ENCODE measurements at regions not wholly inside any gene's neighbourhood (a gene's known extent, or its start where the extent isn't known, plus 50 kb on each side); places are given as distances from the start of the nearest gene placed in this dataset.

DNA sequence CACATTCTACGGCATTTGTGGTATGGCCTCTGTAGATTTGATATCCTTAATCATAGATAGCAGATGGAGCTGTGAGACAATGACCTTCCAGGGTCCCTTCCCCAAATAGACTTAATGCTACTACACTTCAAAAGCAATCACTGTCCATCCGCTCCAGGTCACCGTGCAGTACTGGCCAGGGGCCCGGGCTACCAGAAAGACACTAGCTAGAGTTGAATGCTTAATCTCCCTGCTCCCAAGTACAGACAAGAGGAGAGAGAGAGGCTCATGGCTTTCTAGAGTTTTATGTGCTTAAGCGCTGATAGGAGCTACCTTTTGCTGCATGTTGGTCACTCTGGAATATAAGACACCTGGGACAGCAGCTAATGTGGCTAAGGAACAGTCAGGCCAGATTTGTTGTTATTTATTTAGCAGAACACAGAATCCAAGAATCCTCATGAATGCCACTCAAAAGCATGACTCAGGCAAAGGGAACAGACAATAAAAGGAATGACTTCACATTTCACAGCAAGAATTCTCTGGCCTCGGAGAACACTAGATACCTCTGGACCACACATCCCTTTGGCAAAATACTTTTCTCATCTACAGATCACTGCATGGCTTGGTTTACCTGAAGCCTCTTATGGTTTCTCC, 165.0 kb downstream of the LACC1 start:
- Histone ChIP-seq H3K27ac (no peak overlapping the region), H3K36me3 (no peaks in the 10 kb centered on the region), H3K9me3 (no peaks in the 10 kb centered on the region), H3K4me3 (no peak overlapping the region), H3K4me1 (no peaks in the 10 kb centered on the region), H3K27me3 (ENCODE audit: low read depth) (no peaks in the 10 kb centered on the region)
- TF ChIP-seq, protein P1, sequence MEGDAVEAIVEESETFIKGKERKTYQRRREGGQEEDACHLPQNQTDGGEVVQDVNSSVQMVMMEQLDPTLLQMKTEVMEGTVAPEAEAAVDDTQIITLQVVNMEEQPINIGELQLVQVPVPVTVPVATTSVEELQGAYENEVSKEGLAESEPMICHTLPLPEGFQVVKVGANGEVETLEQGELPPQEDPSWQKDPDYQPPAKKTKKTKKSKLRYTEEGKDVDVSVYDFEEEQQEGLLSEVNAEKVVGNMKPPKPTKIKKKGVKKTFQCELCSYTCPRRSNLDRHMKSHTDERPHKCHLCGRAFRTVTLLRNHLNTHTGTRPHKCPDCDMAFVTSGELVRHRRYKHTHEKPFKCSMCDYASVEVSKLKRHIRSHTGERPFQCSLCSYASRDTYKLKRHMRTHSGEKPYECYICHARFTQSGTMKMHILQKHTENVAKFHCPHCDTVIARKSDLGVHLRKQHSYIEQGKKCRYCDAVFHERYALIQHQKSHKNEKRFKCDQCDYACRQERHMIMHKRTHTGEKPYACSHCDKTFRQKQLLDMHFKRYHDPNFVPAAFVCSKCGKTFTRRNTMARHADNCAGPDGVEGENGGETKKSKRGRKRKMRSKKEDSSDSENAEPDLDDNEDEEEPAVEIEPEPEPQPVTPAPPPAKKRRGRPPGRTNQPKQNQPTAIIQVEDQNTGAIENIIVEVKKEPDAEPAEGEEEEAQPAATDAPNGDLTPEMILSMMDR (IDR thresholded peaks at IDR 0.05): no peak
- ATAC-seq (no peak), DNase-seq (no peak)
- intact Hi-C loops (cut with DNase I): loop anchor here (10.0 kb wide), 1 partner anchor 130 kb away; no protein-coding TSS in a partner anchor

DNA sequence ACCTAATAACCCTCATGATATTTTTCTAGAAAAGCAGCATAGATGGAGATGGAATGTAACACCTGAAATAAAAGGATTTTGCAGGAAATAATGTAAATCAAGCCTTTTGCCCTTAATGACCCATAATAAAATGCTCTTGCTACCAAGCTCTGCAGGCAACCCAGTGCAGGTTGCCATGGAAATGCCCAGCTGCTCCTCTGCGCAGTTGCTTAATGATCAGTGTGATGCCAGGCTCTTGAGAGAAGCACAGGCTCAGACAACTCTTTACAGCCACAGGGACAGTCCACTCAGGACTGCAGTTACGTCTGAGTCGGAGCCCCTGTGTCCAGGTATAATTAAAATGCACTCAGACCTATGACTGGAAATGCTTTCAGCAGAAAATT, 165.5 kb downstream of the LACC1 start:
- Histone ChIP-seq H3K27ac (no peak overlapping the region), H3K27me3 (ENCODE audit: low read depth) (no peaks in the 10 kb centered on the region), H3K36me3 (no peaks in the 10 kb centered on the region), H3K4me3 (no peak overlapping the region), H3K4me1 (no peaks in the 10 kb centered on the region), H3K9me3 (no peaks in the 10 kb centered on the region)
- TF ChIP-seq, protein P1 (IDR thresholded peaks at IDR 0.05): no peak
- intact Hi-C loops (cut with DNase I): loop anchor here (10.0 kb wide), 1 partner anchor 130 kb away; no protein-coding TSS in a partner anchor
- ATAC-seq (no peak), DNase-seq (no peak)

DNA sequence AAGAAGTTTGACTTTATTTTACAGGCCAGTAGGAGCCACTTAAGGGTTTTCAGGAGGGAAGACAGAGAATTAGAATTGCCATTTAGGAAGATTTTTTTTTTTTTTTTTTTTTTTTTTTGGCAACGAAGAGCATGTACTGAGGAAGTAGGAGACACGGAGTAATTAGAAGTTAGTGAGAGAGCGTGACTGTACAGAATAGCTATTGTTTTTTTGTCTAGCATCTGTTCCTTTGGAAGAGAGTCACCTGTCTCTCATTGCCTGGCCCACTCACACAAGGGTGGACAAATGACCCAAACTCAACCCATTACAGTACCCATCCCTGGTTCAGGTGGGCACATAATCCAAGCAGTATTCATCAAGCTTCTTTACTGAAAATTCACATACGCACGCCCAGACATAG, 166.7 kb downstream of the LACC1 start:
- Histone ChIP-seq H3K36me3 (no peaks in the 10 kb centered on the region), H3K27me3 (ENCODE audit: low read depth) (no peaks in the 10 kb centered on the region), H3K4me3 (no peak overlapping the region), H3K4me1 (peaks cover 8% of the 10 kb centered on the region), H3K27ac (no peak overlapping the region), H3K9me3 (no peaks in the 10 kb centered on the region)
- DNase-seq (no peak), ATAC-seq (no peak)
- TF ChIP-seq, protein P1 (IDR thresholded peaks at IDR 0.05): no peak
- intact Hi-C loops (cut with DNase I): loop anchor here (10.0 kb wide), 1 partner anchor 132 kb away; no protein-coding TSS in a partner anchor

DNA sequence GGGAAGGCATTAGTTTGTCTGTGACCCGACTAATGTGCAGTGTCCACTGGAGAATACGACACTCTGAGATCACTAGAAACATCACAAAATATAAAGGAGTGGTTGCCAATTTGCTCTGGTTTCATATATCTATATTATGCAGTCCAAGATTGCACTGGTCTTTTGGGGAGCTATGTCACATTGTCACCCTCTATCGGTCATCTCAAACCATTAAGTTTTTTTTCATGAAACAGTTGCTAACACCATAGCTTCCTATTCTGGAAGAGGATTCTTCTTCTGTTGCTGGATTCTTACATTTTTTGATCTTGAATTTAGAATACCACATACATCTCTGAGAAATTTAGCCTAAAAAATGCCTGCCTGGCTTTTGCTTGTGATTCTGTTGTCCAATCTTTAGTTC, 168.6 kb downstream of the LACC1 start:
- Histone ChIP-seq H3K9me3 (no peaks in the 10 kb centered on the region), H3K4me1 (peaks cover 21% of the 10 kb centered on the region), H3K4me3 (no peak overlapping the region), H3K27ac (no peak overlapping the region), H3K36me3 (no peaks in the 10 kb centered on the region), H3K27me3 (ENCODE audit: low read depth) (no peaks in the 10 kb centered on the region)
- TF ChIP-seq, protein P1 (IDR thresholded peaks at IDR 0.05): no peak
- DNase-seq: no peak
- intact Hi-C loops (cut with DNase I): loop anchor here (10.0 kb wide), 1 partner anchor 134 kb away; no protein-coding TSS in a partner anchor
- ATAC-seq: no peak

DNA sequence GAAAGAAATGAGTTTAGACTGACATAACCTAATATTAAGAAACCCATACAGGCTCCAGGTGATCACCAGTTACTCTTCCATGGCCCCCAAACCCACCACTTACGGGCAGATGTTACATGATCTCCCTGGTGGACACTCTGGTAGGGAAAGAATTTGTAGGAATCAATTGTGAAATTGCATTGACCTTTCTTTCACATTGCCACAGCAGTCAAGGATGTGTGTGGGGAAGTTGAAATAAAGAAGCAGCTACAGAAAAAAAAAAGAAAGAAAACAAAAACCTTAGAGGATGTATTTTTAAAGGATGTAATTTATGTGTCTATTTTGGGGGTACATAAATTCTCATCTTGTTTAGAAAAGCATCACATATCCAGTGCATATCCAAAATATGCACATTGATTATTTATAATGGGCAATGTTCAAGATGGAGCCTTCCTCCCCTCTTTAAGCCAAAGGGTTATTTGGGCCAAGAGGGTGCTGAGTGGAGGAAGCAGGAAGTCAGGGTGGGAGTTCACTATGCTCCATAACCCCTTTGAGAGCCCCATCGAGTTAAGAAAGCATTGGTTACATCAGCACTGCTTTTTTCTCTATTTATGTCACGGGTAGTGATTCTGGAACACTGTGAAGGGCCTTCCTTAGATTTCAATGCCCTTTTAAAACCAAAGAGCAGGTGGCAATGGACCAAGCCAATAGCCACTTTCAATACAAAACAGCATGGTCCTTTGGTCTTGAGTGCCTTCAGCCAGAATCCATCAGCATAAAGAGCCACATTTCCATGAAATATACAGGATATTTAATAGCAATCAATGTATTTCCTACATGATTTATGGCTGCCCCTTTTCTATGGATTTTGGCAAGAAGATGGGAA, 169.6 kb downstream of the LACC1 start:
- ATAC-seq: peak in 1 of 2 donors; percentile 36
- Histone ChIP-seq H3K27ac (no peak overlapping the region), H3K27me3 (ENCODE audit: low read depth) (no peaks in the 10 kb centered on the region), H3K36me3 (no peaks in the 10 kb centered on the region), H3K4me1 (peaks cover 24% of the 10 kb centered on the region), H3K9me3 (no peaks in the 10 kb centered on the region), H3K4me3 (no peak overlapping the region)
- TF ChIP-seq, protein P1 (IDR thresholded peaks at IDR 0.05): no peak
- no peak for DNase-seq
- intact Hi-C loops (cut with DNase I): loop anchor here (10.0 kb wide), 1 partner anchor 135 kb away; no protein-coding TSS in a partner anchor

All from lower lobe of right lung (tissue), 2 donors.